Lung (tissue), 11 donors: ENCODE measurements at regions not wholly inside any gene's neighbourhood (a gene's known extent, or its start where the extent isn't known, plus 50 kb on each side); places are given as distances from the start of the nearest gene placed in this dataset.
A peak's percentile ranks its signal among the peaks of the same experiment; 100 is the strongest.

Source experiments
- ATAC-seq: fragments of 200-7000 bp; cut with Tn5 transposase; one replicate; pipeline ENCODE4 v1.9.1; 2020; ENCODE audit warnings: moderate number of reproducible peaks; ENCODE audit not compliant: insufficient read depth, low FRiP score
- DNase-seq, 3 donors: peaks; one replicate each; pipeline ENCODE4 v3.0.0-alpha.2; 2013 to 2017
- H3K27ac ChIP-seq, 2 donors: one replicate each; pipeline ENCODE4 v1.5.1; 2013; ENCODE audit warnings: mild to moderate bottlenecking in 2 of 2, moderate library complexity in 2 of 2, control low read depth in 1 of 2, inconsistent platforms in 1 of 2, low read depth in 1 of 2, low read length in 1 of 2
- H3K27me3 ChIP-seq, 3 donors: one replicate each; pipeline ENCODE4 v1.5.1; 2013; ENCODE audit warnings: low read length in 2 of 3; ENCODE audit not compliant: control insufficient read depth in 3 of 3, insufficient read depth in 3 of 3
- H3K36me3 ChIP-seq, 4 donors: one replicate each; pipeline ENCODE4 v1.5.1; 2013; ENCODE audit warnings: low read length in 4 of 4, mild to moderate bottlenecking in 1 of 4, moderate library complexity in 1 of 4; ENCODE audit not compliant: control insufficient read depth in 4 of 4, insufficient read depth in 4 of 4
- H3K4me1 ChIP-seq, 5 donors: one replicate each; pipeline ENCODE4 v1.5.1; 2013; ENCODE audit warnings: low read length in 5 of 5, mild to moderate bottlenecking in 2 of 5, moderate library complexity in 1 of 5; ENCODE audit not compliant: control insufficient read depth in 5 of 5, insufficient read depth in 5 of 5
- H3K4me3 ChIP-seq: one replicate; pipeline ENCODE4 v1.5.1; 2013; ENCODE audit warnings: mild to moderate bottlenecking, control low read depth, moderate library complexity
- H3K9ac ChIP-seq, 2 donors: one replicate each; pipeline ENCODE4 v1.5.1; 2013; ENCODE audit warnings: low read length in 2 of 2, control low read depth in 1 of 2; ENCODE audit not compliant: insufficient read depth in 1 of 2
- H3K9me3 ChIP-seq, 4 donors: one replicate each; pipeline ENCODE4 v1.5.1; 2013; ENCODE audit warnings: low read length in 3 of 4, mild to moderate bottlenecking in 1 of 4, moderate library complexity in 1 of 4; ENCODE audit not compliant: control insufficient read depth in 4 of 4, insufficient read depth in 3 of 4
- CTCF ChIP-seq: IDR thresholded peaks from 2 replicates; pipeline ENCODE4 v1.5.1; 2012; ENCODE audit warnings: mild to moderate bottlenecking; ENCODE audit errors: control extremely low read depth, extremely low read depth
- WGBS, 2 donors: extraction: QIAGEN DNeasy Blood & Tissue Kit; methylation state at CpG; one replicate each; pipeline ENCODE4 v1.1.7; 2013; 5-methylcytosine and 5-hydroxymethylcytosine counted together
- donor health status: control.
- donor health status: control.
- donor health status: Bipolar disorder and iron deficiency.
- donor health status: healthy.
- donor health status: DM: yes; HTN: yes; CAD: no.

DNA sequence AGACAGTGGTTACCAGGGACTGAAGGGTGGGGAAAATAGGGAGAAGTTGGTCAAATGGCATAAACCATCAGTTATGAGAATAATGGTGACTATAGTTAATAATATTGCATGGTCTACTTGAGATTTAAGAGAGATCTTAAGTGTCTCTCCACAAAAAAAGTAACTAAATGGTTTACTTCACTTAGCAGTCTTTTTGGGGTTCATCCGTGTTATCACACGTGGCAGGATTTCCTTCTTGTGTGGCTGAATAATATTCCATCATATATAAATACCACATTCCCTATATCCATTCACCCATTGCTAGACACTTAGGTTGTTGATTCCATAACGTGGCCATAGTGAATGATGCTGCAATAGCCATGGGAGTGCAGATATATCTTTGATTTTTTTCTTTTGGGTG lies 967.0 kb downstream of the UQCRFS1 start:
- no peak for TF ChIP-seq CTCF
- WGBS, 2 donors = 71 to 87% methylated on average over 3 of the region's 3 CpGs
- H3K4me3 ChIP-seq = no peak overlapping the region
- H3K27ac ChIP-seq = no peak overlapping the region
- H3K9ac ChIP-seq = no peak overlapping the region
- H3K36me3 ChIP-seq = no peaks in the 10 kb centered on the region
- DNase-seq (no peak), ATAC-seq (no peak)
- H3K4me1 ChIP-seq = peaks cover 0 to 6% (median 0%) of the 10 kb centered on the region in 5 donors
- H3K9me3 ChIP-seq = peaks cover 0 to 2% (median 0%) of the 10 kb centered on the region in 4 donors
- peaks cover 0 to 3% (median 0%) of the 10 kb centered on the region in 3 donors for H3K27me3 ChIP-seq

- Histone ChIP-seq H3K4me3 (no peak overlapping the region), H3K36me3 (no peaks in the 10 kb centered on the region), H3K27ac (no peak overlapping the region), H3K4me1 (peaks cover 0 to 6% (median 0%) of the 10 kb centered on the region in 5 donors), H3K27me3 (peaks cover 0 to 3% (median 0%) of the 10 kb centered on the region in 3 donors), H3K9ac (no peak overlapping the region), H3K9me3 (peaks cover 0 to 2% (median 0%) of the 10 kb centered on the region in 4 donors)
- ATAC-seq = no peak
- WGBS, 2 donors = 84 to 89% methylated on average over 6 of the region's 6 CpGs
- DNase-seq = no peak
- no peak for TF ChIP-seq CTCF
Measured at GRCh38 chr19:28244966-28245365, 968.0 kb downstream of the UQCRFS1 start.

DNA sequence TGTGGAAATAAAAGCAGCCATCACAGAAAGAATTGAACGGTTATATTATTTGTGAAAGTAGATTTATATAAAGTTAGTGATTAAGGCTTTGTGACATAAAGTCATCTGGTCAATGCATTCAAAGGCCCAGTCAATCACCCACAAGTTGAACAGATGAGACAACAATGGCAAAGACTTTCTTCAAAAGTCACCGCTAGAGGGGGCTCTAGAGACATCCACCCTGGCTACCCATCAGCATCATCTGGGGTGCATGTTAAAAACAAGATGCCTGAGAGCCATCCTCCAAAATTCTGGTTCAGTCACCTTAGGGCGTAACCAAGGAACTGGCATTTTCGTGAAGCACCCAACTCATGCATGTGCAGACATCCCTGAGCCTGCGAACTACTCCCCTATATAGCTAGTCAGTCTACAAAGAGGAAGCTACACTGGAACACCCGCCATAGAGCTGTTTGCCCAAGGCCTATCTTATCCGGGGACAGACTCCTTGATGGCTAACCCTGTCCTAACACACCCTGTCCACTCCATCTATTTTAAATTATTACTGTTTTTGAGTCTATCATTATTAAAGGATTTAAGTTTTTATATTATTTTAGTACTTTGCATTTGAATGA lies 970.5 kb downstream of the UQCRFS1 start:
- H3K9ac ChIP-seq = no peak overlapping the region
- H3K4me1 ChIP-seq = peaks cover 0 to 6% (median 0%) of the 10 kb centered on the region in 5 donors
- ATAC-seq = no peak
- no peak for TF ChIP-seq CTCF
- peak in 2 of 3 donors; percentile 15 to 35 for DNase-seq
- H3K27ac ChIP-seq = no peak overlapping the region
- 39% methylated on average over 7 of the region's 7 CpGs for WGBS, 2 donors
- peaks cover 0 to 6% (median 0%) of the 10 kb centered on the region in 3 donors for H3K27me3 ChIP-seq
- H3K4me3 ChIP-seq = no peak overlapping the region
- no peaks in the 10 kb centered on the region for H3K36me3 ChIP-seq
- H3K9me3 ChIP-seq = peaks cover 0 to 2% (median 0%) of the 10 kb centered on the region in 4 donors
